Spleen (tissue), 7 donors: ENCODE measurements at regions not wholly inside any gene's neighbourhood (a gene's known extent, or its start where the extent isn't known, plus 50 kb on each side); places are given as distances from the start of the nearest gene placed in this dataset.

Experiments used
- CTCF ChIP-seq, 11 experiments: fragments of 200-600 bp in 7 of 11; fragments of 450-650 bp in 4 of 11; sonication (generic) in 4 of 11; IDR thresholded peaks in 8 of 11; conservative IDR thresholded peaks in 3 of 11; 1 replicate in 7 of 11; 2 replicates in 4 of 11; pipeline versions ENCODE4 v1.4.0 to v1.8.0; 2016 to 2021; ENCODE audit warnings: antibody characterized with exemption in 11 of 11, inconsistent platforms in 4 of 11, mild to moderate bottlenecking in 1 of 11
- POLR2A ChIP-seq, 3 donors: fragments of 450-650 bp; IDR thresholded peaks; one replicate each; pipeline ENCODE4 v1.5.1; 2017; ENCODE audit warnings: antibody characterized with exemption in 3 of 3, mild to moderate bottlenecking in 1 of 3
- POLR2AphosphoS5 ChIP-seq, 3 donors: sonication (generic); formaldehyde crosslinking; IDR thresholded peaks; one replicate each; pipeline ENCODE4 v1.5.1; 2017; ENCODE audit warnings: antibody characterized with exemption in 3 of 3
- donor health status: DM: no; HTN: no; CAD: no; lungs with moderate emphysema.
- donor health status: DM: no; HTN: no; CAD: no.
- donor health status: DM: no; HTN: no; CAD: no.

- TF ChIP-seq CTCF (IDR thresholded peaks at IDR 0.05 in 8 of 11, conservative IDR thresholded peaks at IDR 0.05 in 3 of 11) (no peak), POLR2AphosphoS5 (IDR thresholded peaks at IDR 0.05) (no peak), POLR2A (IDR thresholded peaks at IDR 0.05) (no peak)
These were observed 179.2 kb downstream of the AASDH start for GRCh38 chr4:56208103-56208502.
